ENCODE measurements at regions not wholly inside any gene's neighbourhood (a gene's known extent, or its start where the extent isn't known, plus 50 kb on each side); places are given as distances from the start of the nearest gene placed in this dataset.

- no peak for DNase-seq
- Mint-ChIP-seq H3K27ac (ENCODE audit: unreplicated experiment) (no peak overlapping the region), H3K9me3 (ENCODE audit: unreplicated experiment) (peaks cover 2% of the 10 kb centered on the region), H3K36me3 (ENCODE audit: unreplicated experiment) (no peaks in the 10 kb centered on the region), H3K4me1 (ENCODE audit: low read depth, unreplicated experiment) (no peaks in the 10 kb centered on the region), H3K27me3 (ENCODE audit: unreplicated experiment) (peaks cover 2% of the 10 kb centered on the region), H3K4me3 (ENCODE audit: unreplicated experiment) (no peak overlapping the region)
- no peak for TF ChIP-seq CTCF (IDR thresholded peaks at IDR 0.05; ENCODE audit: partially characterized antibody, unreplicated experiment)
These were observed 120.4 kb upstream of the CLDN10 start for GRCh38 chr13:95432141-95432540.

DNA sequence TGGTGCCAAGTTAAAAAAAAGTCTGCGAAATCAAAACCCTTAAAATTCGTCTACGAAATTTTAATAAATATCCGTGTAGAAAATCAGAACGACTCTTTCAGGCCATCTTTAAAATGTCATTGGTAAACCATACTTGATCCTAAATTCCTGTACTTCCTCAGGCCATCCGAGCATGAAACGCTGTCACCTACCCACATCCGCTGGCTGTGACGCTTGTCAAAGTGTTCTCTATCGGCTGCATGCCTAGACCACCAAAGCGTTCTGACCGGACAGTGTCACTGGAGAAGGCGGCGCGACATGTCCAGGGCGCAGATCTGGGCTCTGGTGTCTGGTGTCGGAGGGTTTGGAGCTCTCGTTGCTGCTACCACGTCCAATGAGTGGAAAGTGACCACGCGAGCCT is 119.0 kb upstream of the CLDN10 start:
- Mint-ChIP-seq H3K4me3 (ENCODE audit: unreplicated experiment) (no peak overlapping the region), H3K9me3 (ENCODE audit: unreplicated experiment) (no peaks in the 10 kb centered on the region), H3K4me1 (ENCODE audit: low read depth, unreplicated experiment) (no peaks in the 10 kb centered on the region), H3K36me3 (ENCODE audit: unreplicated experiment) (no peaks in the 10 kb centered on the region), H3K27ac (ENCODE audit: unreplicated experiment) (no peak overlapping the region), H3K27me3 (ENCODE audit: unreplicated experiment) (peaks cover 2% of the 10 kb centered on the region)
- no peak for DNase-seq
- TF ChIP-seq CTCF (IDR thresholded peaks at IDR 0.05; ENCODE audit: partially characterized antibody, unreplicated experiment), result no peak

DNA sequence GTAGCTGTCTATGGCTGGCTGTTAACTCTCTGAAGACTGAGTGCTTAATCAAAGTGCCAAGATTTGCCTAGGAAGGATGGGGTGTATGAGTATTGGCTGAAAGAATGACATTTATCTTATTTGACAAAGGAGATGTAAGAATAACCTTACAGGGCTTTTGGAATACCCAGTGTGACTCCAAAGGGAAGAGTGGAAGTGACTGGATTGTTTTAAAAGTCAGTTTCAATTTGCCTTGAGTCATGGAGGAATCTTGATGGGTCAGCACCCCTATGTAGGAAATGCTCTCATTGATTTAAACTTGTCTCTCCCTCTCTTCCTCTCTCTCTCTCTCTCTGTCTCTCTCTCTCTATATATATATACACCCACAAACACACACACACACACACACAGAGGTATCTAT is 118.4 kb upstream of the CLDN10 start:
- peaks cover 2% of the 10 kb centered on the region for H3K27me3 Mint-ChIP-seq (ENCODE audit: unreplicated experiment)
- no peak for DNase-seq
- no peak overlapping the region for H3K27ac Mint-ChIP-seq (ENCODE audit: unreplicated experiment)
- no peak overlapping the region for H3K4me3 Mint-ChIP-seq (ENCODE audit: unreplicated experiment)
- H3K9me3 Mint-ChIP-seq (ENCODE audit: unreplicated experiment), result no peaks in the 10 kb centered on the region
- H3K36me3 Mint-ChIP-seq (ENCODE audit: unreplicated experiment), result no peaks in the 10 kb centered on the region
- H3K4me1 Mint-ChIP-seq (ENCODE audit: low read depth, unreplicated experiment), result no peaks in the 10 kb centered on the region
- TF ChIP-seq CTCF (IDR thresholded peaks at IDR 0.05; ENCODE audit: partially characterized antibody, unreplicated experiment), result no peak

DNA sequence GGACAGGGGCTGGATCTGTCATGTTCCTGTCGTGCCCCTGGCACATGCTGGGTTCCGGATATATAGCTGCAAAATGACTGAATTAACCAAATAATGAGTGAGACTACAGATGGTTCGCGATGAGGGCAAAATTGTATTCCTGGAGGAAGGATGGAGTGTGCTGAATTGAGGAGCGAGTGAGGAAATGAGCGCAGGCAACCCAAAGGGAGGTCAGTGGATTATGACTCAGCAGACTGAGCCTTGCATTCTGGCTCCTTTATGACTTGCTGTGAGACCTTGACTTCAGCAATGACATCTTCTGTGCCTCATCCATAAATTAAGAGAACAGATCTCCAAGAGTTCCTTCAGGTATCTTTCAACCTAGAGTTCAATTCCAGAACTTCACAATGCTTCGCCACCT is 115.0 kb upstream of the CLDN10 start:
- no peak for DNase-seq
- no peak for TF ChIP-seq CTCF (IDR thresholded peaks at IDR 0.05; ENCODE audit: partially characterized antibody, unreplicated experiment)
- Mint-ChIP-seq H3K27ac (ENCODE audit: unreplicated experiment) (no peak overlapping the region), H3K9me3 (ENCODE audit: unreplicated experiment) (no peaks in the 10 kb centered on the region), H3K4me3 (ENCODE audit: unreplicated experiment) (no peak overlapping the region), H3K36me3 (ENCODE audit: unreplicated experiment) (no peaks in the 10 kb centered on the region), H3K4me1 (ENCODE audit: low read depth, unreplicated experiment) (no peaks in the 10 kb centered on the region), H3K27me3 (ENCODE audit: unreplicated experiment) (no peaks in the 10 kb centered on the region)

DNA sequence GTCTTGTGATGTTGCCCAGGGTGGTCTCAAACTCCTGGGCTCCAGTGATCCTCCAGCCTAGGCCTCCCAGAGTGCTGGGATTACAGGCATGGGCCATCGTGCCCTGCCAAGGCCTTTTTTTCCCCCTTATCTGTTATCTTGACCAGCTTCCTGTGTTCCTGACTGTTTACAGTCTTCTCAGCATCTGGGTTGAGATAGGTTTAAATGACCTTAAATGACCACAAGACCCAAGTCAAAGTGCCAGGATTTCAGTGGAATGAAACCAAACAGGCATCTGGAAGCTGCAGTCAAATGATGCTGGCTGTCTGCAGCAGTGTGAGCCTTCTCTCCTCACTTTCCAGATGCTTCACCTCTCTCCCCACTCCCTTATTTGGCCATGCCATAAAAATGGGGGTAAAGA is 114.2 kb upstream of the CLDN10 start:
- H3K4me1 Mint-ChIP-seq (ENCODE audit: low read depth, unreplicated experiment), result no peaks in the 10 kb centered on the region
- H3K27ac Mint-ChIP-seq (ENCODE audit: unreplicated experiment), result no peak overlapping the region
- TF ChIP-seq CTCF (IDR thresholded peaks at IDR 0.05; ENCODE audit: partially characterized antibody, unreplicated experiment), result no peak
- H3K9me3 Mint-ChIP-seq (ENCODE audit: unreplicated experiment), result no peaks in the 10 kb centered on the region
- no peak for DNase-seq
- H3K27me3 Mint-ChIP-seq (ENCODE audit: unreplicated experiment), result no peaks in the 10 kb centered on the region
- H3K4me3 Mint-ChIP-seq (ENCODE audit: unreplicated experiment), result no peak overlapping the region
- H3K36me3 Mint-ChIP-seq (ENCODE audit: unreplicated experiment), result no peaks in the 10 kb centered on the region

All from glutamatergic neuron (in vitro differentiated cells).